ENCODE measurements at regions not wholly inside any gene's neighbourhood (a gene's known extent, or its start where the extent isn't known, plus 50 kb on each side); places are given as distances from the start of the nearest gene placed in this dataset.

DNA sequence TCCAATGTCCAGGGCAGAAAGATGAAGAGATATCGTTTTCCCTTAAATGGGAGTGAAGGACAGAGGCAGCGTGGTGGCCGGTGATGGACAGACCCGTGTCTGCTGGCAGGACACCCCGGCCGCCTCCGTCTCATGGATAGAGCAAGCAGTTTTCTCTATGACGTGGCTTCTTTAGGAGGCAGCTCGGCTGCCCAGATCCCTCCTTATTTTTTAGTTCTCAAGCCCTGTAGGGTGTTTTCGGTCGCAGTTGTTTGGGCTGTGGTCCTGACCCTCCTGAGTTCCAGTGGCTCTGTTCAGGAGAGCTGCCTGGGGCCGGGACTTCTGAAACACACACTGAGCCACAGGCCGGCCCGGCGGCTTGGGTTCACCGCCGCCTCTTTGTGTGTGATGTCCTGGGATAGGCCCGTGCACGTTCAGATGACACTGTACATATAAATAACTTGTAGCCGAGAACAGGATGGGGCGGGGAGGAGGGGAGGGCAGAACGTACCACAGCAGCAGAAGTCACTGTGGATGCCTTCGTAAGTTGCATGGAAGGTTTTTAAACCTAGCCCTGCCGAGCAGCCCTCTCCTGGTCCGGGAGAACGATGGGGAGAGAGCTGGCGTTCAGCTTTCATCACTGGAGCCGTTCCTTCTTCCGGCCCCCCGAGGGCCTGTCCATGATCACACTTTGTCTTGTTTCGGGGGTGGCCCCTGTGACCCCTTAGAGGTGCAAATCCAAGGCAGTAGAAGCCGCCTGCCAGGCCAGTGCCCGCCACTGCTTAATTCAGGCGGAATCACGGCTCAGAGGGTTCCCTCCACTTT lies 65.2 kb downstream of the SIK1 start:
- TF ChIP-seq, protein P1, sequence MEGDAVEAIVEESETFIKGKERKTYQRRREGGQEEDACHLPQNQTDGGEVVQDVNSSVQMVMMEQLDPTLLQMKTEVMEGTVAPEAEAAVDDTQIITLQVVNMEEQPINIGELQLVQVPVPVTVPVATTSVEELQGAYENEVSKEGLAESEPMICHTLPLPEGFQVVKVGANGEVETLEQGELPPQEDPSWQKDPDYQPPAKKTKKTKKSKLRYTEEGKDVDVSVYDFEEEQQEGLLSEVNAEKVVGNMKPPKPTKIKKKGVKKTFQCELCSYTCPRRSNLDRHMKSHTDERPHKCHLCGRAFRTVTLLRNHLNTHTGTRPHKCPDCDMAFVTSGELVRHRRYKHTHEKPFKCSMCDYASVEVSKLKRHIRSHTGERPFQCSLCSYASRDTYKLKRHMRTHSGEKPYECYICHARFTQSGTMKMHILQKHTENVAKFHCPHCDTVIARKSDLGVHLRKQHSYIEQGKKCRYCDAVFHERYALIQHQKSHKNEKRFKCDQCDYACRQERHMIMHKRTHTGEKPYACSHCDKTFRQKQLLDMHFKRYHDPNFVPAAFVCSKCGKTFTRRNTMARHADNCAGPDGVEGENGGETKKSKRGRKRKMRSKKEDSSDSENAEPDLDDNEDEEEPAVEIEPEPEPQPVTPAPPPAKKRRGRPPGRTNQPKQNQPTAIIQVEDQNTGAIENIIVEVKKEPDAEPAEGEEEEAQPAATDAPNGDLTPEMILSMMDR (IDR thresholded peaks at IDR 0.05): no peak
- no peak for TF ChIP-seq POLR2A (IDR thresholded peaks at IDR 0.05)

All from uterus (tissue), 2 donors.